Stomach (tissue), 8 donors: ENCODE measurements at regions not wholly inside any gene's neighbourhood (a gene's known extent, or its start where the extent isn't known, plus 50 kb on each side); places are given as distances from the start of the nearest gene placed in this dataset.

Source experiments
- DNase-seq, 2 donors: peaks; one replicate each; pipeline versions ENCODE4 v3.0.0 to v3.0.0-alpha.2; 2013 to 2019
- H3K27ac ChIP-seq, 5 donors: fragments of 200-600 bp in 4 of 5; sonication (generic) in 4 of 5; one replicate each; pipeline ENCODE4 v1.5.1; 2013 to 2019; ENCODE audit warnings: mild to moderate bottlenecking in 1 of 5, moderate library complexity in 1 of 5
- H3K27me3 ChIP-seq, 3 donors: fragments of 200-600 bp; sonication (generic); one replicate each; pipeline ENCODE4 v1.5.1; 2017 to 2019; ENCODE audit warnings: mixed run types in 1 of 3
- H3K36me3 ChIP-seq, 4 donors: fragments of 200-600 bp; sonication (generic); 1 replicate in 3 of 4; 2 replicates in 1 of 4; pipeline ENCODE4 v1.5.1; 2016 to 2019
- H3K4me1 ChIP-seq, 4 donors: fragments of 200-600 bp; sonication (generic); one replicate each; pipeline ENCODE4 v1.5.1; 2016 to 2019
- H3K4me3 ChIP-seq, 4 donors: fragments of 200-600 bp; sonication (generic) in 3 of 4; one replicate each; pipeline ENCODE4 v1.5.1; 2016 to 2019; ENCODE audit warnings: mild to moderate bottlenecking in 1 of 4
- H3K9me3 ChIP-seq, 4 donors: fragments of 200-600 bp; sonication (generic); one replicate each; pipeline ENCODE4 v1.5.1; 2016 to 2019
- EP300 ChIP-seq: sonication (generic); formaldehyde crosslinking; IDR thresholded peaks from one replicate; pipeline ENCODE4 v1.6.1; 2017; ENCODE audit warnings: antibody characterized with exemption
- POLR2A ChIP-seq, 4 donors: fragments of 450-650 bp; IDR thresholded peaks; one replicate each; pipeline ENCODE4 v1.6.1; 2016; ENCODE audit warnings: antibody characterized with exemption in 4 of 4, control low read depth in 2 of 4, mild to moderate bottlenecking in 1 of 4, moderate library complexity in 1 of 4
- POLR2AphosphoS5 ChIP-seq, 3 donors: sonication (generic); formaldehyde crosslinking; IDR thresholded peaks; one replicate each; pipeline ENCODE4 v1.6.1; 2016; ENCODE audit warnings: antibody characterized with exemption in 3 of 3
- WGBS, 5 donors: extraction: QIAGEN DNeasy Blood & Tissue Kit in 3 of 5; methylation state at CpG; one replicate each; pipeline versions ENCODE4 v1.1.5 to v1.1.7; 2013 to 2018; 5-methylcytosine and 5-hydroxymethylcytosine counted together
- intact Hi-C: fragments of 100-400 bp; cut with DNase I; formaldehyde crosslinking; loops from one replicate; pipeline ENCODE4 v1.15.1; 2023; ENCODE audit warnings: low total_unique reads
- TF ChIP-seq, protein P1 (sequence below), 7 experiments: fragments of 450-650 bp in 4 of 7; fragments of 200-600 bp in 3 of 7; sonication (generic) in 3 of 7; IDR thresholded peaks; one replicate each; pipeline ENCODE4 v1.5.1; 2016 to 2019; ENCODE audit warnings: antibody characterized with exemption in 7 of 7, control low read depth in 2 of 7, mild to moderate bottlenecking in 1 of 7
- donor health status: healthy with polysubstance abuse.
- donor health status: Bipolar disorder and iron deficiency.
- donor health status: healthy.

DNA sequence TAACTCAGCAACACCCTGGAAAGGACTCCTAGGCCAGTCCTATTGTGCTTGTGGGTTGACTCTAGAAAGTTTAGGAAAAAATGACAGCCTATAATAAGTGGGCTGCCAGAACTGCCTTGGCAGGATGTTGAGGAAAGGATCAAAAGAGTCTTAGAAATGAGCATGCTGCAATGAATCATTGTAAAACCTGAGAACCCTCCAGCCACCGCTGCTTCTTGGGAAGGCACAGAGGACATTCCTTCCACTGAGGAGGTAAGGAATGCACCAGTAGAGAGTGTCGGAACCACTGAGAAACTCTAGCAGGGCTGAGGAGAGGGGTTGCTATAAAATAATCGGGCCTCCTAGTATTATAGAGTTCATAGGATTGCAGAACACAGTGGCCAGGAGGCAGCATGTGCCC, 146.7 kb upstream of the SMIM21 start:
- intact Hi-C loops = no loop called here
- Histone ChIP-seq H3K27me3 (no peaks in the 10 kb centered on the region), H3K9me3 (no peaks in the 10 kb centered on the region), H3K4me1 (no peaks in the 10 kb centered on the region), H3K36me3 (no peaks in the 10 kb centered on the region), H3K27ac (no peak overlapping the region), H3K4me3 (no peak overlapping the region)
- TF ChIP-seq POLR2AphosphoS5 (IDR thresholded peaks at IDR 0.05) (no peak), EP300 (no peak), POLR2A (IDR thresholded peaks at IDR 0.05) (no peak)
- TF ChIP-seq, protein P1, sequence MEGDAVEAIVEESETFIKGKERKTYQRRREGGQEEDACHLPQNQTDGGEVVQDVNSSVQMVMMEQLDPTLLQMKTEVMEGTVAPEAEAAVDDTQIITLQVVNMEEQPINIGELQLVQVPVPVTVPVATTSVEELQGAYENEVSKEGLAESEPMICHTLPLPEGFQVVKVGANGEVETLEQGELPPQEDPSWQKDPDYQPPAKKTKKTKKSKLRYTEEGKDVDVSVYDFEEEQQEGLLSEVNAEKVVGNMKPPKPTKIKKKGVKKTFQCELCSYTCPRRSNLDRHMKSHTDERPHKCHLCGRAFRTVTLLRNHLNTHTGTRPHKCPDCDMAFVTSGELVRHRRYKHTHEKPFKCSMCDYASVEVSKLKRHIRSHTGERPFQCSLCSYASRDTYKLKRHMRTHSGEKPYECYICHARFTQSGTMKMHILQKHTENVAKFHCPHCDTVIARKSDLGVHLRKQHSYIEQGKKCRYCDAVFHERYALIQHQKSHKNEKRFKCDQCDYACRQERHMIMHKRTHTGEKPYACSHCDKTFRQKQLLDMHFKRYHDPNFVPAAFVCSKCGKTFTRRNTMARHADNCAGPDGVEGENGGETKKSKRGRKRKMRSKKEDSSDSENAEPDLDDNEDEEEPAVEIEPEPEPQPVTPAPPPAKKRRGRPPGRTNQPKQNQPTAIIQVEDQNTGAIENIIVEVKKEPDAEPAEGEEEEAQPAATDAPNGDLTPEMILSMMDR (IDR thresholded peaks at IDR 0.05) = no peak
- DNase-seq = no peak
- WGBS, 5 donors = 67 to 84% (median 77%) methylated on average over 3 of the region's 3 CpGs

DNA sequence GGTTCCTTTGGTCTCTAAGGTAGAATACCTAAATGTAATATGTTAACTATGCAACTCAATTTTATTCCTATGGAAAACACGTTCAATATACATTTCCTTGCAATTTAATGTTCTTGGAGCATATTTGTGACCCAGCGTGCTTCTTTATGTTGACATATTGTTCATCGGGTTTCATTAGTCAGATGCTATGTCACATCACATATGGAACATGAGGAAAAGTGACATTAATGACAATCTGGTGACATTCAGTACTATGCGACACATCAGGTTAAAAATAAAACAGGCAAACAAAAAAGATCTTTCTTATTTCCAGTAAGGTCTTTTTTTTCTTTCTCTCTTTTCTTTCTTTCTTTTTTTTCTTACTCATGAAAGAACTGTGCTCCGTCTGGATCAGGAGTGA, 135.6 kb upstream of the SMIM21 start:
- WGBS, 5 donors = 80 to 91% (median 86%) methylated on average over 5 of the region's 5 CpGs
- no peaks in the 10 kb centered on the region for H3K36me3 ChIP-seq
- H3K27ac ChIP-seq = no peak overlapping the region
- TF ChIP-seq POLR2A (IDR thresholded peaks at IDR 0.05) (no peak), POLR2AphosphoS5 (IDR thresholded peaks at IDR 0.05) (no peak), EP300 (no peak)
- TF ChIP-seq, protein P1 (IDR thresholded peaks at IDR 0.05) = no peak
- DNase-seq = no peak
- no peaks in the 10 kb centered on the region for H3K9me3 ChIP-seq
- intact Hi-C loops = no loop called here
- no peaks in the 10 kb centered on the region for H3K4me1 ChIP-seq
- H3K4me3 ChIP-seq = no peak overlapping the region
- H3K27me3 ChIP-seq = no peaks in the 10 kb centered on the region

DNA sequence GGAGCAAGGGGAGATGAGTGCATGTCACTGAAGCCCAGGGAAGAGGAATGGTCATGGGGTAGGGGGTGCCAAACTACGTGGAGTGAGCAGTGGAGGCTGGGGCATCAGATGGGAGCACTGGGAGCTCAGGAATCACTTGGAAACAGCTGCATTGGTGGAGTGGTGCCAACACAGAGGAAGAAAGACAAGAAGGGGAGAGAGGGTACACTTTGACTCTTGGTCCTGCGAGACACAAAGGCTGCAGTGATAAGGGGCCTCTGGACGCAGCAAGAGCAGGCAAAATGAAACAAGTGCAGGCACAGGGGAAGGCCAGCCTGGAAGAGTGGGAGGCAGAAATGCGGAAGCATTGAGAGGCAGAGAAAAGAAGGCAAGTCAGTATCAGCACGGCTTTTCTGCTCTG, 134.7 kb upstream of the SMIM21 start:
- no peak overlapping the region for H3K27ac ChIP-seq
- no peak for DNase-seq
- no peak overlapping the region for H3K4me3 ChIP-seq
- intact Hi-C loops = no loop called here
- H3K27me3 ChIP-seq = no peaks in the 10 kb centered on the region
- H3K4me1 ChIP-seq = no peaks in the 10 kb centered on the region
- no peak for TF ChIP-seq POLR2AphosphoS5 (IDR thresholded peaks at IDR 0.05)
- TF ChIP-seq, protein P1 (IDR thresholded peaks at IDR 0.05) = no peak
- TF ChIP-seq EP300 = no peak
- TF ChIP-seq POLR2A (IDR thresholded peaks at IDR 0.05) = no peak
- no peaks in the 10 kb centered on the region for H3K9me3 ChIP-seq
- WGBS, 5 donors = 58 to 69% (median 64%) methylated on average over 5 of the region's 5 CpGs
- no peaks in the 10 kb centered on the region for H3K36me3 ChIP-seq

DNA sequence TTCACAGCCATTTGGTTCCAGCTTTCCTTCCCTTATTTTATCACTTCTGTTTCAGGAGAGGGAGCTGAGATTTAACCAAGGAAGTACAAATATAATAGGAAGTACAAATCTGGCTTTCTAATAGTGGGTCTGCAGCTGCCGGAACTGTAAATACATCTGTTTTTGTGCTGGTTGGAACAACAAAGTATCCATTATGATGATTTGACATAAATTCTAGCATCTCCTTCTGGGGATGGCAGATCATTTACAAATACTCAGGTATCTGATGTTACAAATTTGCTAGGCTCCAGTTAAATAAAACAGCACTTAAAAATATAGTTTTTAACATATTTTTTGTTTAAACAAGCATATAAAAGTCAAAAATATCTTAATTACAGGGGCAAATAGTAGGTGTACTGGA, 131.3 kb upstream of the SMIM21 start:
- no peak overlapping the region for H3K4me3 ChIP-seq
- H3K36me3 ChIP-seq = no peaks in the 10 kb centered on the region
- H3K4me1 ChIP-seq = no peaks in the 10 kb centered on the region
- intact Hi-C loops = no loop called here
- no peaks in the 10 kb centered on the region for H3K27me3 ChIP-seq
- WGBS, 5 donors = 70 to 85% (median 74%) methylated on average over 1 of the region's 1 CpG
- no peak for DNase-seq
- H3K27ac ChIP-seq = no peak overlapping the region
- TF ChIP-seq, protein P1 (IDR thresholded peaks at IDR 0.05) = no peak
- no peak for TF ChIP-seq POLR2A (IDR thresholded peaks at IDR 0.05)
- TF ChIP-seq EP300 = no peak
- TF ChIP-seq POLR2AphosphoS5 (IDR thresholded peaks at IDR 0.05) = no peak
- no peaks in the 10 kb centered on the region for H3K9me3 ChIP-seq
